Suprapubic skin (tissue), 3 donors: ENCODE measurements at regions not wholly inside any gene's neighbourhood (a gene's known extent, or its start where the extent isn't known, plus 50 kb on each side); places are given as distances from the start of the nearest gene placed in this dataset.

Experiments
- CTCF ChIP-seq, 2 donors: fragments of 200-600 bp in 1 of 2; fragments of 450-650 bp in 1 of 2; sonication (generic) in 1 of 2; IDR thresholded peaks; one replicate each; pipeline ENCODE4 v1.5.1; 2016 to 2019; ENCODE audit warnings: antibody characterized with exemption in 2 of 2, mild to moderate bottlenecking in 1 of 2, moderate library complexity in 1 of 2
- POLR2AphosphoS5 ChIP-seq, 3 donors: sonication (generic); formaldehyde crosslinking; IDR thresholded peaks; one replicate each; pipeline ENCODE4 v1.6.1; 2017; ENCODE audit warnings: antibody characterized with exemption in 3 of 3

- TF ChIP-seq CTCF (IDR thresholded peaks at IDR 0.05), result no peak
- no peak for TF ChIP-seq POLR2AphosphoS5 (IDR thresholded peaks at IDR 0.05)
Measured at GRCh38 chr7:153443032-153443701, 609.0 kb upstream of the DPP6 start.
